RPMI8226 (cell line): ENCODE measurements at regions not wholly inside any gene's neighbourhood (a gene's known extent, or its start where the extent isn't known, plus 50 kb on each side); places are given as distances from the start of the nearest gene placed in this dataset.
A peak's percentile ranks its signal among the peaks of the same experiment; 100 is the strongest.

ENCODE experiments used
- DNase-seq: peaks from one replicate; pipeline ENCODE4 v3.0.0-alpha.2; 2015

- DNase-seq = no peak
These were observed 675.4 kb downstream of the SEMA5A start for GRCh38 chr5:8870349-8870958.

- DNase-seq = no peak
These were observed 674.9 kb downstream of the SEMA5A start for GRCh38 chr5:8870959-8871355.

GRCh38 chr5:8871446-8871845 lies 674.4 kb downstream of the SEMA5A start:
- no peak for DNase-seq

- no peak for DNase-seq
These were observed 670.2 kb downstream of the SEMA5A start for GRCh38 chr5:8875722-8876121.

- no peak for DNase-seq
These were observed 666.6 kb downstream of the SEMA5A start for GRCh38 chr5:8879248-8879647.

- no peak for DNase-seq
These were observed 661.8 kb downstream of the SEMA5A start for GRCh38 chr5:8884029-8884428.

GRCh38 chr5:8892926-8893325 lies 652.9 kb downstream of the SEMA5A start:
- DNase-seq = no peak

- no peak for DNase-seq
These were observed 651.8 kb downstream of the SEMA5A start for GRCh38 chr5:8894031-8894430.

GRCh38 chr5:8895062-8895461 lies 650.8 kb downstream of the SEMA5A start:
- no peak for DNase-seq

GRCh38 chr5:8895599-8895998 lies 650.3 kb downstream of the SEMA5A start:
- no peak for DNase-seq

GRCh38 chr5:8897316-8897715 lies 648.6 kb downstream of the SEMA5A start:
- DNase-seq = no peak

GRCh38 chr5:8905021-8905420 lies 640.9 kb downstream of the SEMA5A start:
- DNase-seq = no peak

- DNase-seq = no peak
These were observed 639.4 kb downstream of the SEMA5A start for GRCh38 chr5:8906303-8906967.

- DNase-seq = no peak
These were observed 638.6 kb downstream of the SEMA5A start for GRCh38 chr5:8907168-8907868.

GRCh38 chr5:8908055-8908683 lies 637.7 kb downstream of the SEMA5A start:
- peak; percentile 46 for DNase-seq

GRCh38 chr5:8912106-8912505 lies 633.8 kb downstream of the SEMA5A start:
- no peak for DNase-seq

GRCh38 chr5:8913522-8913921 lies 632.4 kb downstream of the SEMA5A start:
- no peak for DNase-seq

GRCh38 chr5:8919096-8919495 lies 626.8 kb downstream of the SEMA5A start:
- DNase-seq = no peak

- no peak for DNase-seq
These were observed 622.3 kb downstream of the SEMA5A start for GRCh38 chr5:8923526-8923925.

- DNase-seq = no peak
These were observed 621.7 kb downstream of the SEMA5A start for GRCh38 chr5:8924054-8924793.

GRCh38 chr5:8930021-8930420 lies 615.9 kb downstream of the SEMA5A start:
- no peak for DNase-seq

- DNase-seq = no peak
These were observed 611.4 kb downstream of the SEMA5A start for GRCh38 chr5:8934455-8934854.

- DNase-seq = no peak
These were observed 604.9 kb downstream of the SEMA5A start for GRCh38 chr5:8940934-8941333.
